PC-9 (cell line): ENCODE measurements at regions not wholly inside any gene's neighbourhood (a gene's known extent, or its start where the extent isn't known, plus 50 kb on each side); places are given as distances from the start of the nearest gene placed in this dataset.

Source experiments
- CTCF ChIP-seq: fragments of 200-600 bp; sonication (generic); conservative IDR thresholded peaks from 2 replicates; pipeline ENCODE4 v1.6.1; 2017; ENCODE audit warnings: mixed run types, antibody characterized with exemption, mild to moderate bottlenecking, moderate library complexity
- EZH2 ChIP-seq: fragments of 200-600 bp; sonication (generic); IDR thresholded peaks from 2 replicates; pipeline ENCODE4 v1.8.0; 2017; ENCODE audit warnings: antibody characterized with exemption, low read depth

GRCh38 chr1:226792368-226792767 is 53.3 kb upstream of the ITPKB start:
- TF ChIP-seq CTCF (no peak), EZH2 (no peak)
